Astrocyte of the spinal cord (primary cell): ENCODE measurements at regions not wholly inside any gene's neighbourhood (a gene's known extent, or its start where the extent isn't known, plus 50 kb on each side); places are given as distances from the start of the nearest gene placed in this dataset.
A peak's percentile ranks its signal among the peaks of the same experiment; 100 is the strongest.

Experiments used
- DNase-seq: peaks from one replicate; pipeline ENCODE4 v3.0.0; 2011; ENCODE audit warnings: low read depth, low spot score
- H3K4me3 ChIP-seq: 2 replicates; pipeline ENCODE4 v1.5.1; 2011; ENCODE audit warnings: low read depth, mild to moderate bottlenecking, low read length, moderate library complexity
- CTCF ChIP-seq: IDR thresholded peaks from 2 replicates; pipeline ENCODE4 v1.5.1; 2012; ENCODE audit warnings: low read depth, mild to moderate bottlenecking, low read length, inconsistent platforms
- in situ Hi-C: cut with HindIII; loops from 2 replicates; pipeline ENCODE4 v1.10.0; 2017; ENCODE audit warnings: low sequenced_read_pairs

- no peak overlapping the region for H3K4me3 ChIP-seq
- no peak for TF ChIP-seq CTCF
- in situ Hi-C loops = no loop called here
- DNase-seq = peak; percentile 6
Observed at GRCh38 chr16:5837007-5837670, 739.5 kb upstream of the EEF2KMT start.

GRCh38 chr16:5835876-5836275 lies 738.3 kb upstream of the EEF2KMT start:
- no peak overlapping the region for H3K4me3 ChIP-seq
- no peak for TF ChIP-seq CTCF
- in situ Hi-C loops = no loop called here
- DNase-seq = no peak

- H3K4me3 ChIP-seq = no peak overlapping the region
- in situ Hi-C loops = no loop called here
- no peak for DNase-seq
- no peak for TF ChIP-seq CTCF
Observed at GRCh38 chr16:5826332-5826731, 728.7 kb upstream of the EEF2KMT start.

- no peak overlapping the region for H3K4me3 ChIP-seq
- peak; percentile 9 for DNase-seq
- in situ Hi-C loops = no loop called here
- TF ChIP-seq CTCF = no peak
Observed at GRCh38 chr16:5820472-5820871, 722.9 kb upstream of the EEF2KMT start.

GRCh38 chr16:5815570-5816237 lies 718.1 kb upstream of the EEF2KMT start:
- in situ Hi-C loops = no loop called here
- no peak overlapping the region for H3K4me3 ChIP-seq
- no peak for DNase-seq
- TF ChIP-seq CTCF = no peak

GRCh38 chr16:5801396-5801795 lies 703.8 kb upstream of the EEF2KMT start:
- in situ Hi-C loops = no loop called here

More at GRCh38 chr16:5801396-5801795, 703.8 kb upstream of the EEF2KMT start:
- no peak for DNase-seq
- TF ChIP-seq CTCF = no peak
- no peak overlapping the region for H3K4me3 ChIP-seq
